CD4-positive, alpha-beta T cell treated with Interleukin-15 for 1 hour (primary cell): ENCODE measurements at regions not wholly inside any gene's neighbourhood (a gene's known extent, or its start where the extent isn't known, plus 50 kb on each side); places are given as distances from the start of the nearest gene placed in this dataset.
"Not testable (repeated sequence)": the region's sequence is repeated elsewhere in the genome, so short reads cannot be mapped to it uniquely, and the experiment has no call there.

ENCODE experiments used
- DNase-seq: peaks from one replicate; pipeline ENCODE4 v3.0.0-alpha.2; 2020

DNA sequence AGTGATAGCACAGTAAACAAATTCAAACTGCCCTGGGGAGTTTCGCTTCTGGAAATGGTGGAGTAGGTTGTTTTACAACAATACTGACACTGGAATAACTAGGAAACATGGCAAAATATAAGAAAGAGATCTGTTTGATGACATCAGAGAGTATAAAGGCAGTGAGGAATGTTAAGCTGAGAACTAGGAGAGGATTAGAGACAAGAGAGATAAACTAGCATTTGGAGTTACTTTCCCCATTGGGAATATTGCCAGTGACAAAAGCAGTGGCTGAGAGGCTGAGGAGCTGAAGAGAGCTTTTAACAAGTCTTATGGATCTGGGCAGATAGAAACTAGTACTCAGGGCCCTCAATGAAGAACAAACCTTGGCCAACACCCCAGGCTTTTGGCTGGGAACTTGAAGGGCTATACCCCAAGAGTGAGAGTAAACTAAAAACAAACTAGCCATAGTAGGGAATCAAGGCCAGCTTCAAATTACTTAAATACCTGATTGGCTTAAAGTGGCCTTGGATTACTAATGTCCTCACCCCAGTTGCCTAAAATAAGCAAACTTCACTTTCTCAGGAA is 280.4 kb downstream of the KLF13 start:
- DNase-seq, result no peak

DNA sequence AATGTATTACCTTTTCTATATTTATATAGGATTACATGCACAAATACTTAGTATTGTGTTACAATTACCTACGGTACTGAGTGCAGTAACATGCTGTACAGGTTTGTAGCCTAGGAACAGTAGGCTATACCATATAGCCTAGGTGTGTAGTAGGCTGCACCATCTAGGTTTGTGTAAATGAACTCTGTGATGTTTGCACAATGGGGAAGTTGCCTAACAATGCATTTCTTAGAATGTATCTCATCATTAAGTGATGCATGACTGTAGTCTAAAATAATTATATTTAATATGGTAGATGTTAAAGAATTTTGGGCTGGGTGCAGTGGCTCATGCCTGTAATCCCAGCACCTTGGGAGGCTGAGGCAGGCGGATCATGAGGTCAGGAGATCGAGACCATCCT is 281.0 kb downstream of the KLF13 start:
- DNase-seq, result no peak

DNA sequence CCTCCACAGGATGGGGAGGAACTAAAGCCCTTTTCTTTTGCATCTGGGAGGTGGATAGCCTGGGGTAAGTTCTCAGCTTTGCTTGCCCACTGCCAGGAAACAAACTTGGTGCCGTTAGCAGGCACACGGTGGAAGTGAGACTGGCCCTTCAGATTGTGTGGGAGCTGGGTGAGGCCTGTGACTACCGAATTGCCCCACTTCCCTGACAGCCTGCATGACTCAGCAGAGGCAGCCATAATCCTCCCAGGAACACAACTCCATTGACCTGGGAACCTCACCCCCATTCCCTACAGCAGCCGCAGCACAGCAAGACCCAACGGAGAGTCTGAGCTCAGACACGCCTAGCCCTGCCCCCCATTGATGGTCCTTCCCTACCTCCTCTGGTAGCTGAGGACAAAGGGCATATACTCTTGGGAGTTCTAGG is 282.6 kb downstream of the KLF13 start:
- DNase-seq, result no peak

DNA sequence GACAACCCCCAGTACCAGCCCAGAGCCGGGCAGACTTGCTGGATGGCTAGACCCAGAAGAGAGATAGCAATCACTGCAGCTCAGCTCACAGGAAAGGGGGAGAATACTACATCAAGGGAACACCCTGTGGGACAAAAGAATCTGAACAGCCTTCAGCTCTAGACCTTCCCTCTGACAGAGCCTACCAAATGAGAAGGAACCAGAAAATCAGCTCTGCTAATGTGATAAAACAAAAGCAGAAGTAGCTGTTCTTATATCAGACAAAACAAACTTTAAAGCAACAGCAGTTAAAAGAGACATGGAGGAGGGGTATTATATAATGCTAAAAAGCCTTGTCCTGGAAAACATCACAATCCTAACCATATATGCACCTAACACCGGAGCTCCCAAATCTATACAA is 283.3 kb downstream of the KLF13 start:
- DNase-seq, result no peak

DNA sequence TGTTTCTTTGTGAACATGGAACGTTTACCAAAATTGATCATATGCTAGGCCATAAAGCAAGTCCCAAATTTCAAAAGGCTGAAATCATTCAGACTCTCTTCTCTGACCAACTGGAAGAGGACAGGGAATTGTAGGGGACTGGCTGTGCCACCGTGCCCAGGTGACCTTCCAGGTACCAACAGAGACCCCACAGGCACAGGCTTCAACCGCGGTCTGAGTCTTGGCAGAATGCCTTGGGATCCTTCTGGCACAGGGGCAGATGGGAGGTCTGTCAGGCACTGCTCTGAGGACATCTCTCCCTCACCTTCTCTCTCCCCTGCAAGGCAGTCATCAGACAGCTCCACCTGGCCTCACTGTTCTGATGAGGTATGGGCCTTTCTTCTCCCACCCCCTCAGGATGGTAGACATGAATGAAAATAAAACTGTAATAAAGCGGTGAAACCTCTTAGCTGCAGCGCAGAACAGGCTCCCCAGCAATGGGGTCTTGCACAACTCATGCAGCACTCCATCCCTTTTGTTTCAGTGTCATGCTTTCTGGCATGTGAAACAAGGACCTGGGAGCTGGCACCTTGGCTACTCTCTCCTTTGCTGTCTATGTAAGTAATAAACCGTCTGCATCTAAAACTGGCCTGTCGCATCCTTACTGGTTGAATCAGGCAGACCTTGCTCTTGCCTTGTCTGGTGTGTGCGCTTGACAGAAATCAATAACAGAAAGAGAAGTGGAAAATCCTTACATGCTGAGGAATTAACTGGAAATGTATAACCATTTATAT is 289.2 kb downstream of the KLF13 start:
- DNase-seq, result no peak

DNA sequence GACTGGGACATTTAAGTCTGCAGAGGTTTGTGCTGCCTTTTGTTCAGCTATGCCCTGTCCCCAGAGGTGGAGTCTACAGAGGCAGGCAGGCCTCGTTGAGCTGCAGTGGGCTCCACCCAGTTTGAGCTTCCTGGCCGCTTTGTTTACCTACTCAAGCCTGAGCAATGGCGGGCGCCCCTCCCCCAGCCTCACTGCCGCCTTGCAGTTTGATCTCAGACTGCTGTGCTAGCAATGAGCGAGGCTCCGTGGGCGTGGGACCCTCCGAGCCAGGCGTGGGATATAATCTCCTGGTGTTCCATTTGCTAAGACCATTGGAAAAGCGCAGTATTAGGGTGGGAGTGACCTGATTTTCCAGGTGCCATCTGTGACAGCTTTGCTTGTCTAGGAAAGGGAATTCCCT is 296.7 kb downstream of the KLF13 start:
- DNase-seq, result not testable (repeated sequence)

DNA sequence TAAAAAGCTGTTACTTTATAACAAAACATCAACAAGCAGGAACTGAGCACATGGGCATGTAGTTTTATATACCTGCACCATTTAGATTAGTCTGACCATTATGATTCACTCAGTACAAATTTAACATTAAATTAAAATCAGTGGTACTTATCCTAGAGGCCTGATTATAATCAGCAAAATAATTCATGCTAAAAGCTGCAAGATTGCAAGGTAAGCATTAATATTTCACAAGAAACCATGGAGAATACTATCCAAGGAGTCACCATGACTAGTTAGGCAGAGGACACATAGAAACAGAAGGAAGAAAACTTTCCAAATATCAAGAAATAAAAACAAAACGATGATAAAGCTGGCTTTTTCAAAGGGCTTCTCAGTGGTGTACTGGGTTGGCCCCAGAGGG is 297.5 kb downstream of the KLF13 start:
- not testable (repeated sequence) for DNase-seq

DNA sequence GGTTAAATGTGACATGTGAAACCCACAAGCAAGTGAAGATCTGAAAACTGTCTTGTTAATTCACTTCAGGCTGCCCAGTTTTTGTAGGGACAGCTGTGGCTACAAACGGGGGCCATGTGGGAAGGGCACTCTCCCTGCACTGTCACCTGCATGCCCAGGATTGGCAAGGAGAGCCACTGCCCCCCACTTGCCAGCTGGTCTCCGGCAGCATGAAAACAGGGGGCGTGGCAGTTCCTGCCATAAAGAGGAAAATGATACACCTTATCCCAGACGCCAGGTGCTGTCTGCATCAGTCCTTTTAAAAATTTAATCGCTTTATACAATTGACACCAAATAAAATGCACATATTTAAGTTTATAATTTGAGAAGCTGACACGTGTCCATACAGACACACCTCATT is 309.1 kb downstream of the KLF13 start:
- not testable (repeated sequence) for DNase-seq

DNA sequence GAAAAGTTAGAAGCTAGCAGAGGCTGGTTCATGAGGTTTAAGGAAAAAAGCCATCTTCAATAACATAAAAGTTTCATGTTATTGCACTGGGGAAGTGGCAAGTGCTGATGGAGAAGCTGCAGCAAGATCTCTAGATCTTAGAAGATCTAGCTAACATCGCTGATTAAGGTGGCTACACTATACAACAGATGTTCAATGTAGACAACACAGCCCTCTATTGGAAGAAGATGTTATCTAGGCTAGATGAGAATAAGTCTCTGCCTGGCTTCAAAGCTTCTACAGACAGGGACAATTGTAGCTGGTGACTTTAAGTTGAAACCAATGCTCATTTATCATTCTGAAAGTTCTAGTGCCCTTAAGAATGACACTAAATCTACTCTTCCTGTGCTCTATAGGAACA is 310.3 kb downstream of the KLF13 start:
- not testable (repeated sequence) for DNase-seq

DNA sequence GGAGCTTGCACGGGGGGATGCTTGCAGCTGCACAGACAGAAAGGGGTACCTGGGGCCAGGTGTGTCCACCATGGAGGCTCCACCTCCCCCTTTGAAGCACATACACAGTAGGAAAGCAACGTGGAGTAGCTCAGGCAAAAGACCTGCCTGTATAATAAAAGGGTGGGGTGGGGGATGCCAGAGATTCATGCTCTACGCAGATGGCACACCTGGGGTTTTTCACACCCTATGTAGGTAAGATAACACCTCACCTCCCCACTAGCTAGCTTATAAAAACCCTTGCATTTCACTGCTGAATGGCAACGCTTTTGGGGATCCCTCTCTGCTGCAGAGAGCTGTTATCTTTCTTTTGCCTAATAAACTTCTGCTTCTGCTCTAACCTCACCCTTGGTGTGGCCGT is 317.3 kb downstream of the KLF13 start:
- not testable (repeated sequence) for DNase-seq

DNA sequence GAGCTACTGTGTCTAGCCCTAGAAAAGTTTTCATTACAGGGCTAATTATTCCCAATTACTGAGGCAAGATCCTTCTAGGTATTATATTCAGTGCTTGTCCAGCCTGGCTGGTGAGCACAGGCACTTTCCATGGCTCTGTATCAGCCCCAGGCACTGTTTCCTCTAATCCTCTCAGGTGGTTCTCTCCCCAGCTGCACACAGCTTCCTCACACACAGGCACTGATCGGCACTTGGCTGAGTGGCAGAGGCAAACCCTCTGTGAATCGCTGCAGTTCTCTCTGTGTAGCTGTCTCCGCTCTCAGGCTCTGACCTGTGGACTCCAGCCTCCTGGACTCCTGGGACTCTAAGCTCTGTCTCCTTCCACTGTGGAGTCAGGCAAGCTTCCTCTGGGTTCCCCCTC is 318.1 kb downstream of the KLF13 start:
- DNase-seq, result not testable (repeated sequence)

DNA sequence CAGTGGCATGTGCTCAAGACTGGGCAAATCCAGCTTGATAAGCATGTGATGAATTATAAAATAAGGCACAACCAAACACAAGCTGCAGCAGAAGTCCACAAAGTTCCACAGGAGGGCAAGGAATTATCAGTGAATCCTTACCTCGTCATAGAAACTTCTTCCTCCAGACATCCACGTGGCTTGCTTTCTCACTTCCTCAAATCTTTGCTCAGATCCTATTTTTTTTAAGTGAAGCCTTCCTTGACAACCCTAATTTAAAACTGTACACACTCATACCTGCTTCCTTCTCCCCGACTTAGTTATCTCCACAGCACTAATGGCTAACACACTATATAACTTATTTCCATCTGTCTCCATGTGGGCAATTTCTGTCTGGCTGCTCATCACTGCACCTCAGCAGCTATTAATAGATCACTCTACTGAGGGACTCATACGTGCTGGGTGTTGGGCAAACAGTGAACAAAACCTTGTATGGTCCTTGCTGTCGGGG is 320.7 kb downstream of the KLF13 start:
- not testable (repeated sequence) for DNase-seq

DNA sequence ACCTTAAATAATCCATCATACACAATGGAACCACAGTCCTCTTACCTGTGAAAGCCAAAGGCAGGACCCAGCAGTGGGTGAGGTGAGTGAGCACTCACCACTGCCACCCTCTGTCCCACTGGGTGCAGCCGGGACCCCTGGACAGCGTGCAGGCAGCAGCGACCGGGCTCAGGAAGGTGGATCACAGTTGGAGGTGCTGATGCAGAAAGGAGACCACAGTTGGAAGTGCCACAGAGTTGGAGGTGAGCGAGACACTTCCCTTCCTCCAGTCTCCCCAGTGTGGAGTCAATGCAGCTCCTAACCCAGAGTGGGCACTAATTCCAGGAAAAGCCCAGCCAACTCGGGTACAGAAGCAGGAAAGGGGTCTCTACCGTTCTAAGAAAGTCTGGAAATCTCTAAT is 323.0 kb downstream of the KLF13 start:
- not testable (repeated sequence) for DNase-seq

DNA sequence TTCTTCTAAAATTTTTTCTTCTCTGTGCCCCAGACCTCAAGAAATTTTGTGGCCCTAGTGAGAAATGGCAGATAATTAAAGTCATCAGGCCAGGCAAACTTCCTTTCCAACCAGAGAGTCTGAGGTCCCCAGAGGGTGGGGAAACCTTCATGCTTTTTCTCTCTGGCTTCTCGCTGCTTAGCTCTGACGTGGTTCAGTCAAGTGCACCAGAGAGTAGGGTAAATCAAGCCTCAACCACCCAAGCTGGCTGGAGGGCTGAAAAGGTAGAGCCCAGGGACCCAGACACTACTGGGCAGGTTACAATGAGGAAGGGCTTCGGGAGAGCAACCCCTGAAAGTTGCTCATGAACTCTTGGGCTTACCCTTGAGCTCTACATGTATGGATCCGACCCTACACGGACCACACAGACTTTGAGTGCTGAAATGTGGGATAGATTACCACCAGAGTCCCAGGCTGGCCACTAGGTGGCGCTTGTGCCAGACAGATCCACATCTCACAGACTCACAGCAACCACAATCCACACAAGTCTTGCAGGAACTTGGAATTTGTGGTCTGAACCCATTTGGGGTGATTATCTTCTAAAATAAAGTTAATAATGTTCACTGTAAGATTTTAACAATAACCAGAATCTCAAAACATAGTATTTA is 323.5 kb downstream of the KLF13 start:
- peak; percentile 42 for DNase-seq

DNA sequence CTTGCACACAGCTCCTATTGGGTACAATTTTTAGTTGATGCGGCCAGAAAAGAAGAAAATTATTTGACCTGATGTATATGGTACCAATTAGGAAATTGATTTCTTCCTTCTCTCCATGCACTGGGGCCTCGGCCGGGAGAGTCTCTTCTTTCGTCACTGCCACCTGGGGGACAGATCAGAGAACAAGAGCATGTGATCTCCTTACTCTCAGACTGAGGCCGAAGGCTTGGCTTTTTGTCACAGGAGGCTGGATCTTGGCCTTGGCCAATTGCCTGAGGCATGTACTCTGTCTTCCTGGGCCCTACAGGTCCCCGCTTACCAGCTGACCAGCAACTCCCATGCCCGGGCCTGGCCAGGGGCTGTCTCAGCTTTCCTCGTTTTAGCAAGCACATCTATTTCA is 330.3 kb downstream of the KLF13 start:
- not testable (repeated sequence) for DNase-seq

DNA sequence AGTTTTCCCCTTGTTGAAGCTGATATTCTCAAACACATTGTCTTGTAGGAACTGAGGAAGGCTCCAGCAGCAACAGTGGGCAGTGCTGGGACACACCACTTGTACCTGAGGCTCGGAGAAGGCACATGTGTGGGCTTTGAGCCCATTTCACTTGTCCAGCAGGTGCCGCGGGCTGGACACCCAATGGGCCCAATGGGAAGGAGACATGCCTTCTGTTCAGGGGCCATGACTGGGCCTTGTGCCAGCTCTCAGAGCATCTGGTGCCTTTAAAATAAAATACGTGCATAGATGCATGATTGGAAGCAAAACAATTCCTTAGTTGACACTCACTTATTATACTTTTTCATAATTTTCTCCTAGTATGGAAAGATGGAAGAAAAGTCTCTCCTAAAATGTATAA is 334.2 kb downstream of the KLF13 start:
- DNase-seq, result no peak

DNA sequence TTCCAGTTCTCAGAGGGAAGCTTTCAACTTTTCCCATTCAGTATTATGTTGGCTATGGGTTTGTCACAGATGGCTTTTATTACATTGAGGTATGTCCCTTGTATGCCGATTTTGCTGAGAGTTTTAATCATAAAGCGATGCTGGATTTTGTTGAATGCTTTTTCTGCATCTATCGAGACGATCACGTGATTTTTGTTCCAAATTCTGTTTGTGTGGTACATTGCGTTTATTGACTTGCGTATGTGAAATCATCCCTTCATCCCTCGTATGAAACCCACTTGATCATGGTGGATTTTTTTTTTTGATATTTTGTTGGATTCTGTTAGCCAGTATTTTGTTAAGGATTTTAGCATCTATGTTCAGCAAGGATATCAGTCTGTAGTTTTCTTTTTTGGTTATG is 339.1 kb downstream of the KLF13 start:
- not testable (repeated sequence) for DNase-seq

DNA sequence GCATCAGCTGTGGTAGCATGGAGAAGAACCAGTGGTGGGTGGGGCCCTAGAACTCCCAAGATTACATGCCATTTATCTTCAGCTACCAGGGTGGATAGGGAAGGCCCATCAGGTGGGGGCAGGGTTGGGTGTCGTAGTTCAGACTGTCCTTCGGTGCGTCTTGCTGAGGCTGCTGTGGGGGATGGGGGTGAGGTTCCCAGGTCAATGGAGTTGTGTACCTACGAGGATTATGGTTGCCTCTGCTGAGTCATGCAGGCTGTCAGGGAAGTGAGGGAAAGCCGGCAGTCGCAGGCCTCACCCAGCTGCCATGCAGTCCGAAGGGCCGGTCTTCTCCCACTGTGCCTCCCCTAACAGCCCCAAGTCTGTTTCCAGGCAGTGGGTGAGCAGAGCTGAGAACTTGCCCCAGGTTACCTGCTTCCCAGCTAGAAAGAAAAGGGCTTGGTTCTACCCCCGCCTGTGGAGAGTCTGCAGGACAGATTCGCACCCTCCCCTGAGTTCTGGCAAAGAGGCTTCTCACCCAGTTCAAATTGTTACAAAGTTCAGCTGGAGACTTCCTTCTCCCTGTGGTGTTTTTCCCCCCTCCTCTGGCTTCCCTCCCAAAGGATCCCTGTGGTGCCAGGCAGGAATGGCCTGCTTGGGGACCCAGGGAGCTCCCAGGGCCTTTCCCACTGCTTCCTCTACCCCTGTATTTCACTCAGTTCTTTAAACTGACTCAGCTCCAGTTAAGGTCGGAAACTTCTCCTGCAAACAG is 342.7 kb downstream of the KLF13 start:
- not testable (repeated sequence) for DNase-seq

DNA sequence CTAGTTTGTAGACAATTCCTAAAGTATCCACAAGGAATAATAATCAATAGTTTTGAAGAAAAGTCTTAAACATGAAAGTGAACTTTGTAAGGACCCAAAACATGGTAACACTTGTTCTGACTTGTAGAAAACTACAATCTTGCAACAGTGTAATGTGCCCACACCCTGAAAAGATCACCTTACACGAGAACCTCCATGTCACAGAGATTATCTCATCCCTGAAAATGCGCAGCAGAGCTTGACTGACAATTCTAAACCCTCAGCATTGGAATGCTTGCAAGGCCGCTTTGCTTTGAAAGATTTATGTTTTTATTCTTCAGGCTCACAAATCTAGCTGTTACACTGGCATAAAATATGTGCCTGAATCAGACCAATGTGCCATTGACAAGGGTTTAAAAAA is 346.6 kb downstream of the KLF13 start:
- DNase-seq, result not testable (repeated sequence)

DNA sequence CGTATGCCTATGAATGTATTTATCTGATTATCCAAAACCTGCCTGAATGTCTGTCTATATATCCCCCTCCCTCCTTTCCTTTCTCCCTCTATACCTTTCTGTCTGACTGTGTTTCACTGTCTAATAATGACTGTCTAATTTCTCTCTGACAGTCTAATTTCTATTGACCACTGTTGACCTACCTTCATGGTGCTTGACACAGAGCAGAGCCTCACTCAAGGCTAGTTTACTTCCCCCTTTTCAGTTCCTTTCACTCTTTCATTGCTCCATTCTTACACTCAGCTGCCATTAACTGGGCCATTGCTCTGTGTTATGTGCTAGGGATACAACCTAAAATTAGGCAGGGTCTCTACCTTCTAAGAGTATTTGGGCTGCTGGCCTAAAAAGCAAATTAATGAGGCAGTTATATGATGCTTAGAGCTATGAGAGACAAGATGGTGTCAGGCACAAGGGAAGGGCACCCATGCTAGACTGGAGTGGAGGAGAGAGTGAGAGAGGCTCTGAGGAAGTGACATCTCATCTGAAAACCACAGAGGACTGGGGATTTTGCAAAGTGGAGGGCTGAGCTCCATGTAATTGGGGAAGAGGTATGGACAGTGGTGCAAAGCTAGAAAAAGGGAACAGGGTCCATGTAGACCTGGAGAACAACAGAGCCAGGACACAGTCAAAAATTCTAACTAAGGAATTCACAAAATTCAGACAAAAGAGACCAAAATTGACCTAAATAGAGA is 348.6 kb upstream of the CHRNA7 start:
- DNase-seq, result not testable (repeated sequence)

DNA sequence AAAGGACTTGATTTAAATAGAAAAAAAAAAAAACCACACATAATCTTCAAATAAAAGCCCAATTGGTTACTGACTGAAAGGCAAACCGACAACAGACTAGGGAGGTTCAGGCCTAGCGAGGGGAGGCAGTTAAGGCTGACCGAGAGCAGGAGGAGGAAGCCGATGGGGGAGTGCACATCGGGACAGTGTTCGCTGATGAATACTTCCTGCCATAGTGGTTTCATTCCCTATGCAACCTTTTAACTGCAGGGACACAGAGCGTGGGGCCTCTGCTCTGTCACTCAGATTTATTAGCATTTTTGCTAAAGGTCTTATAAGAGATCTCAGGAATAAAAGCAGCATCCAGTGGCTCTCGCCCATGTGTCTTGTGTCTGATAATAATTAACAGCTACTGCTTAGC is 343.2 kb upstream of the CHRNA7 start:
- not testable (repeated sequence) for DNase-seq

DNA sequence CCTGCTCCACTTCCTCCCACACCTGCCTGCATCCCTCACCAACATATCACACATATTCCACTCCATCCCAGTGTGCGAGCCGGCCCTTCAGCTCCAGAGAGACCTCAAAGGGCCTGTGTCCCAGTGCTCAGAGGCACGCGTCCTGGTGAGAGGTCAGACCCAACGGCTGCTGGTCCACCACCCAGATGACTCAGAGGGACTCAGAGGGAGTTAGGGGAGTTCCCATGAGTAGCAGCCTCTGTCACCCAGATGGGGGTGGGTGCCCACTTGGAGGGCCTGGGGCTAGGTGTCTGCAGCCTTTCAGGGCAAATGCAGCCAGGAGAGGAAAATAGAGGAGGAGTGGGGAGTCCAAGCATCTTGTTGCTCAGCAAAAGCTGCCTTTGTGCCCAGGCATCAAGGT is 333.8 kb upstream of the CHRNA7 start:
- DNase-seq, result not testable (repeated sequence)
